ENCODE measurements at regions not wholly inside any gene's neighbourhood (a gene's known extent, or its start where the extent isn't known, plus 50 kb on each side); places are given as distances from the start of the nearest gene placed in this dataset.

GRCh38 chr7:24381894-24382505, 98.0 kb downstream of the NPY start:
- intact Hi-C loops (cut with DNase I) = no loop called here
- peak; percentile 23 for TF ChIP-seq CTCF (IDR thresholded peaks at IDR 0.05)
- 45 to 67% (median 53%) methylated on average over 6 of the region's 6 CpGs for WGBS, 3 donors

GRCh38 chr7:24383055-24383454, 99.1 kb downstream of the NPY start:
- Histone ChIP-seq H3K27me3 (ENCODE audit: insufficient read depth in 3 of 3, low read length in 2 of 3) (no peaks in the 10 kb centered on the region), H3K4me1 (no peaks in the 10 kb centered on the region), H3K9me3 (no peaks in the 10 kb centered on the region), H3K27ac (no peak overlapping the region), H3K36me3 (ENCODE audit: insufficient read depth in 1 of 2, low read depth in 1 of 2) (no peaks in the 10 kb centered on the region), H3K4me3 (no peak overlapping the region)
- DNase-seq = no peak
- intact Hi-C loops (cut with DNase I) = no loop called here
- no peak for ATAC-seq
- 52 to 90% (median 90%) methylated on average over 1 of the region's 1 CpG for WGBS, 3 donors
- TF ChIP-seq CTCF (IDR thresholded peaks at IDR 0.05) = no peak

More at GRCh38 chr7:24381894-24382505, 98.0 kb downstream of the NPY start:
- H3K27me3 ChIP-seq (ENCODE audit: insufficient read depth in 3 of 3, low read length in 2 of 3) = no peaks in the 10 kb centered on the region
- H3K4me3 ChIP-seq = no peak overlapping the region
- no peaks in the 10 kb centered on the region for H3K9me3 ChIP-seq
- H3K36me3 ChIP-seq (ENCODE audit: insufficient read depth in 1 of 2, low read depth in 1 of 2) = no peaks in the 10 kb centered on the region
- ATAC-seq = peak in 2 of 4 donors; percentile 56 to 58
- no peak overlapping the region for H3K27ac ChIP-seq
- no peaks in the 10 kb centered on the region for H3K4me1 ChIP-seq
- no peak for DNase-seq

- Histone ChIP-seq H3K36me3 (ENCODE audit: insufficient read depth in 1 of 2, low read depth in 1 of 2) (no peaks in the 10 kb centered on the region), H3K4me1 (no peaks in the 10 kb centered on the region), H3K27me3 (ENCODE audit: insufficient read depth in 3 of 3, low read length in 2 of 3) (no peaks in the 10 kb centered on the region), H3K4me3 (no peak overlapping the region), H3K27ac (no peak overlapping the region), H3K9me3 (no peaks in the 10 kb centered on the region)
- ATAC-seq = no peak
- no peak for DNase-seq
- intact Hi-C loops (cut with DNase I) = loop anchor here in 1 of 2 donors (5.0 kb wide), 1 partner anchor 97 kb away; no protein-coding TSS in a partner anchor
- 80 to 87% (median 81%) methylated on average over 3 of the region's 3 CpGs for WGBS, 3 donors
- TF ChIP-seq CTCF (IDR thresholded peaks at IDR 0.05) = no peak
Measured at GRCh38 chr7:24384362-24385030, 100.5 kb downstream of the NPY start.

GRCh38 chr7:24388212-24388611, 104.2 kb downstream of the NPY start:
- no peaks in the 10 kb centered on the region for H3K9me3 ChIP-seq
- no peak for TF ChIP-seq CTCF (IDR thresholded peaks at IDR 0.05)
- no peaks in the 10 kb centered on the region for H3K4me1 ChIP-seq
- intact Hi-C loops (cut with DNase I) = loop anchor here in 1 of 2 donors (5.0 kb wide), 1 partner anchor 101 kb away; no protein-coding TSS in a partner anchor
- ATAC-seq (no peak), DNase-seq (no peak)
- H3K4me3 ChIP-seq = no peak overlapping the region
- no peaks in the 10 kb centered on the region for H3K27me3 ChIP-seq (ENCODE audit: insufficient read depth in 3 of 3, low read length in 2 of 3)
- no peaks in the 10 kb centered on the region for H3K36me3 ChIP-seq (ENCODE audit: insufficient read depth in 1 of 2, low read depth in 1 of 2)
- no peak overlapping the region for H3K27ac ChIP-seq

All from psoas muscle (tissue), 7 donors.